ENCODE measurements at regions not wholly inside any gene's neighbourhood (a gene's known extent, or its start where the extent isn't known, plus 50 kb on each side); places are given as distances from the start of the nearest gene placed in this dataset.

- DNase-seq (ENCODE audit: insufficient read length, low spot score, missing footprints) = no peak
- no peak for TF ChIP-seq CTCF (IDR thresholded peaks at IDR 0.05; ENCODE audit: extremely low read depth, low read depth, low read length)
- Histone ChIP-seq H3K27me3 (ENCODE audit: insufficient read depth, low read length) (no peaks in the 10 kb centered on the region), H2AFZ (ENCODE audit: low read length) (no peak overlapping the region), H4K20me1 (ENCODE audit: insufficient read depth, low read length) (no peaks in the 10 kb centered on the region), H3K4me3 (ENCODE audit: insufficient read depth, low read length) (no peak overlapping the region), H3K4me1 (ENCODE audit: insufficient read depth, low read length) (no peaks in the 10 kb centered on the region), H3K79me2 (ENCODE audit: insufficient read depth, low read length) (no peaks in the 10 kb centered on the region), H3K36me3 (ENCODE audit: insufficient read depth, low read length) (no peaks in the 10 kb centered on the region), H3K27ac (ENCODE audit: low read depth, low read length) (no peak overlapping the region), H3K4me2 (ENCODE audit: insufficient read depth, low read length) (no peak overlapping the region), H3K9me3 (ENCODE audit: low read depth, low read length) (no peaks in the 10 kb centered on the region)
These were observed 357.4 kb upstream of the SLC39A10 start for GRCh38 chr2:195299600-195299999.

- no peaks in the 10 kb centered on the region for H3K4me1 ChIP-seq (ENCODE audit: insufficient read depth, low read length)
- no peak overlapping the region for H2AFZ ChIP-seq (ENCODE audit: low read length)
These were observed 360.5 kb upstream of the SLC39A10 start for GRCh38 chr2:195296490-195296889.

GRCh38 chr2:195289081-195289480, 367.9 kb upstream of the SLC39A10 start:
- H2AFZ ChIP-seq (ENCODE audit: low read length) = no peak overlapping the region
- H3K4me2 ChIP-seq (ENCODE audit: insufficient read depth, low read length) = no peak overlapping the region
- H3K4me1 ChIP-seq (ENCODE audit: insufficient read depth, low read length) = no peaks in the 10 kb centered on the region
- H3K79me2 ChIP-seq (ENCODE audit: insufficient read depth, low read length) = no peaks in the 10 kb centered on the region
- no peaks in the 10 kb centered on the region for H3K27me3 ChIP-seq (ENCODE audit: insufficient read depth, low read length)
- no peak for DNase-seq (ENCODE audit: insufficient read length, low spot score, missing footprints)
- no peaks in the 10 kb centered on the region for H4K20me1 ChIP-seq (ENCODE audit: insufficient read depth, low read length)
- H3K27ac ChIP-seq (ENCODE audit: low read depth, low read length) = no peak overlapping the region
- TF ChIP-seq CTCF (IDR thresholded peaks at IDR 0.05; ENCODE audit: extremely low read depth, low read depth, low read length) = no peak
- H3K36me3 ChIP-seq (ENCODE audit: insufficient read depth, low read length) = no peaks in the 10 kb centered on the region
- no peaks in the 10 kb centered on the region for H3K9me3 ChIP-seq (ENCODE audit: low read depth, low read length)
- H3K4me3 ChIP-seq (ENCODE audit: insufficient read depth, low read length) = no peak overlapping the region

More at GRCh38 chr2:195296490-195296889, 360.5 kb upstream of the SLC39A10 start:
- H3K79me2 ChIP-seq (ENCODE audit: insufficient read depth, low read length) = no peaks in the 10 kb centered on the region
- TF ChIP-seq CTCF (IDR thresholded peaks at IDR 0.05; ENCODE audit: extremely low read depth, low read depth, low read length) = no peak
- H4K20me1 ChIP-seq (ENCODE audit: insufficient read depth, low read length) = no peaks in the 10 kb centered on the region
- no peak for DNase-seq (ENCODE audit: insufficient read length, low spot score, missing footprints)
- no peaks in the 10 kb centered on the region for H3K27me3 ChIP-seq (ENCODE audit: insufficient read depth, low read length)
- H3K4me3 ChIP-seq (ENCODE audit: insufficient read depth, low read length) = no peak overlapping the region
- H3K9me3 ChIP-seq (ENCODE audit: low read depth, low read length) = no peaks in the 10 kb centered on the region
- H3K27ac ChIP-seq (ENCODE audit: low read depth, low read length) = no peak overlapping the region
- no peak overlapping the region for H3K4me2 ChIP-seq (ENCODE audit: insufficient read depth, low read length)
- no peaks in the 10 kb centered on the region for H3K36me3 ChIP-seq (ENCODE audit: insufficient read depth, low read length)

- Histone ChIP-seq H3K4me3 (ENCODE audit: insufficient read depth, low read length) (no peak overlapping the region), H3K79me2 (ENCODE audit: insufficient read depth, low read length) (no peaks in the 10 kb centered on the region), H3K4me2 (ENCODE audit: insufficient read depth, low read length) (no peak overlapping the region), H3K36me3 (ENCODE audit: insufficient read depth, low read length) (no peaks in the 10 kb centered on the region), H4K20me1 (ENCODE audit: insufficient read depth, low read length) (no peaks in the 10 kb centered on the region), H3K27me3 (ENCODE audit: insufficient read depth, low read length) (no peaks in the 10 kb centered on the region), H3K9me3 (ENCODE audit: low read depth, low read length) (no peaks in the 10 kb centered on the region), H3K4me1 (ENCODE audit: insufficient read depth, low read length) (no peaks in the 10 kb centered on the region), H3K27ac (ENCODE audit: low read depth, low read length) (no peak overlapping the region), H2AFZ (ENCODE audit: low read length) (no peak overlapping the region)
- TF ChIP-seq CTCF (IDR thresholded peaks at IDR 0.05; ENCODE audit: extremely low read depth, low read depth, low read length) = no peak
- no peak for DNase-seq (ENCODE audit: insufficient read length, low spot score, missing footprints)
These were observed 377.1 kb upstream of the SLC39A10 start for GRCh38 chr2:195279840-195280427.

All from osteoblast (primary cell).